ENCODE measurements at regions not wholly inside any gene's neighbourhood (a gene's known extent, or its start where the extent isn't known, plus 50 kb on each side); places are given as distances from the start of the nearest gene placed in this dataset.

- TF ChIP-seq CTCF (IDR thresholded peaks at IDR 0.05), result no peak
- TF ChIP-seq ZFX (IDR thresholded peaks at IDR 0.05; ENCODE audit: borderline replicate concordance), result no peak
Measured at GRCh38 chr11:22930816-22931594, 70.7 kb upstream of the CCDC179 start.
